ENCODE measurements at regions not wholly inside any gene's neighbourhood (a gene's known extent, or its start where the extent isn't known, plus 50 kb on each side); places are given as distances from the start of the nearest gene placed in this dataset.
A peak's percentile ranks its signal among the peaks of the same experiment; 100 is the strongest.

DNA sequence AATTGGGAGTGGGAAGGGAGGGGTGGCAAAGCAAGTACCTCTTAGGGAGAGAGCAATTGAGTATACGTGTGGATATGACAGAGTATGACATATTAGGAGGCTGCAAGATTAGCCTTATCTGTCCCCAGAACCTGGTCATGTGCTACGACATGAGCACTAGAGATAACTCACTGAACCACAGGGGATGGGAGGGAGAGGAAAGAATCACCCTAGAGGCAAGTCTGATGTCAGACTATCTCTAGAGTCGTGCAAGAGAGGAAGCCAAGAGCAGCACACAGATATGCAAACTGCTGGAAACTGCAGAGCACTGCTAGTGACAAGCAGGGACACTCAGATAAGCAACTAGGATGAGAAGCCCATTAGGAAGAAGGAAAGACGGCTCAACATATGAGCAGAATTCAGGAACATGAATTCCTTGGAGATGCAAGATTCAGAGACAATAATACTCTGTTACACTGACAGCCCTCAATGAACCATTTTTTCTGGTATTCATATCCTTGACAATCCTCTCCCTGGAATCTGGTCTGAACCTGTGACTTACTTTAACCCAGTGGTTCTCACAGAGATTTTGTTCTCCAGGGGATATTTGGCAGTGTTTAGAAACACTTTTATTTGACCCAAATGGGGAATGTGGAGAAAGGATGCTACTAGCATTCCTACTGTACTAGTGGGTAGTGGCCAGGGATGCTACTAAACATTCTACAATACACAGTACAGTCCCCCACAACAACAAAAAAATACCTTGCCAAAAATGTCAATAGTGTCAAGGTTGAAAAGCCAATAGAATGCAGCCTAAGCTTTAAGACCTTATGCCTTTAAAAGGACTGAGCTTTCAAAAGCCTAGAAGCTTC is 84.0 kb upstream of the BMP2K start:
- TF ChIP-seq, protein P1, sequence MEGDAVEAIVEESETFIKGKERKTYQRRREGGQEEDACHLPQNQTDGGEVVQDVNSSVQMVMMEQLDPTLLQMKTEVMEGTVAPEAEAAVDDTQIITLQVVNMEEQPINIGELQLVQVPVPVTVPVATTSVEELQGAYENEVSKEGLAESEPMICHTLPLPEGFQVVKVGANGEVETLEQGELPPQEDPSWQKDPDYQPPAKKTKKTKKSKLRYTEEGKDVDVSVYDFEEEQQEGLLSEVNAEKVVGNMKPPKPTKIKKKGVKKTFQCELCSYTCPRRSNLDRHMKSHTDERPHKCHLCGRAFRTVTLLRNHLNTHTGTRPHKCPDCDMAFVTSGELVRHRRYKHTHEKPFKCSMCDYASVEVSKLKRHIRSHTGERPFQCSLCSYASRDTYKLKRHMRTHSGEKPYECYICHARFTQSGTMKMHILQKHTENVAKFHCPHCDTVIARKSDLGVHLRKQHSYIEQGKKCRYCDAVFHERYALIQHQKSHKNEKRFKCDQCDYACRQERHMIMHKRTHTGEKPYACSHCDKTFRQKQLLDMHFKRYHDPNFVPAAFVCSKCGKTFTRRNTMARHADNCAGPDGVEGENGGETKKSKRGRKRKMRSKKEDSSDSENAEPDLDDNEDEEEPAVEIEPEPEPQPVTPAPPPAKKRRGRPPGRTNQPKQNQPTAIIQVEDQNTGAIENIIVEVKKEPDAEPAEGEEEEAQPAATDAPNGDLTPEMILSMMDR (IDR thresholded peaks at IDR 0.05; ENCODE audit: insufficient read depth, low read length): no peak
- TF ChIP-seq GABPA (IDR thresholded peaks at IDR 0.05; ENCODE audit: low read depth): no peak
- TF ChIP-seq POLR2AphosphoS5 (IDR thresholded peaks at IDR 0.05; ENCODE audit: low read depth): peak; percentile 36; the same call in 1 of the 2 replicates
- TF ChIP-seq SPI1 (IDR thresholded peaks at IDR 0.05; ENCODE audit: borderline replicate concordance, low read depth): no peak
- TF ChIP-seq, protein P2, sequence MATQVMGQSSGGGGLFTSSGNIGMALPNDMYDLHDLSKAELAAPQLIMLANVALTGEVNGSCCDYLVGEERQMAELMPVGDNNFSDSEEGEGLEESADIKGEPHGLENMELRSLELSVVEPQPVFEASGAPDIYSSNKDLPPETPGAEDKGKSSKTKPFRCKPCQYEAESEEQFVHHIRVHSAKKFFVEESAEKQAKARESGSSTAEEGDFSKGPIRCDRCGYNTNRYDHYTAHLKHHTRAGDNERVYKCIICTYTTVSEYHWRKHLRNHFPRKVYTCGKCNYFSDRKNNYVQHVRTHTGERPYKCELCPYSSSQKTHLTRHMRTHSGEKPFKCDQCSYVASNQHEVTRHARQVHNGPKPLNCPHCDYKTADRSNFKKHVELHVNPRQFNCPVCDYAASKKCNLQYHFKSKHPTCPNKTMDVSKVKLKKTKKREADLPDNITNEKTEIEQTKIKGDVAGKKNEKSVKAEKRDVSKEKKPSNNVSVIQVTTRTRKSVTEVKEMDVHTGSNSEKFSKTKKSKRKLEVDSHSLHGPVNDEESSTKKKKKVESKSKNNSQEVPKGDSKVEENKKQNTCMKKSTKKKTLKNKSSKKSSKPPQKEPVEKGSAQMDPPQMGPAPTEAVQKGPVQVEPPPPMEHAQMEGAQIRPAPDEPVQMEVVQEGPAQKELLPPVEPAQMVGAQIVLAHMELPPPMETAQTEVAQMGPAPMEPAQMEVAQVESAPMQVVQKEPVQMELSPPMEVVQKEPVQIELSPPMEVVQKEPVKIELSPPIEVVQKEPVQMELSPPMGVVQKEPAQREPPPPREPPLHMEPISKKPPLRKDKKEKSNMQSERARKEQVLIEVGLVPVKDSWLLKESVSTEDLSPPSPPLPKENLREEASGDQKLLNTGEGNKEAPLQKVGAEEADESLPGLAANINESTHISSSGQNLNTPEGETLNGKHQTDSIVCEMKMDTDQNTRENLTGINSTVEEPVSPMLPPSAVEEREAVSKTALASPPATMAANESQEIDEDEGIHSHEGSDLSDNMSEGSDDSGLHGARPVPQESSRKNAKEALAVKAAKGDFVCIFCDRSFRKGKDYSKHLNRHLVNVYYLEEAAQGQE (IDR thresholded peaks at IDR 0.05; ENCODE audit: insufficient replicate concordance, low read depth): no peak
